Jurkat, Clone E6-1 (cell line): ENCODE measurements at regions not wholly inside any gene's neighbourhood (a gene's known extent, or its start where the extent isn't known, plus 50 kb on each side); places are given as distances from the start of the nearest gene placed in this dataset.
"Not testable (repeated sequence)": the region's sequence is repeated elsewhere in the genome, so short reads cannot be mapped to it uniquely, and the experiment has no call there.

Source experiments
- DNase-seq: peaks from one replicate; pipeline ENCODE4 v3.0.0-alpha.2; 2011; ENCODE audit warnings: low read depth, low spot score
- H3K4me3 ChIP-seq: 2 replicates; pipeline ENCODE4 v1.5.1; 2011; ENCODE audit warnings: mild to moderate bottlenecking, low read length, control low read depth, moderate library complexity

- no peak overlapping the region for H3K4me3 ChIP-seq
- DNase-seq, result no peak
Observed at GRCh38 chr14:48125654-48126053, 450.2 kb upstream of the MDGA2 start.

- no peak overlapping the region for H3K4me3 ChIP-seq
Observed at GRCh38 chr14:48113713-48114112, 438.3 kb upstream of the MDGA2 start.

GRCh38 chr14:48111151-48111550 is 435.7 kb upstream of the MDGA2 start:
- DNase-seq, result no peak
- no peak overlapping the region for H3K4me3 ChIP-seq

More at GRCh38 chr14:48113713-48114112, 438.3 kb upstream of the MDGA2 start:
- DNase-seq, result no peak

- DNase-seq, result no peak
Observed at GRCh38 chr14:48107646-48108045, 432.2 kb upstream of the MDGA2 start.

GRCh38 chr14:48096897-48097296 is 421.5 kb upstream of the MDGA2 start:
- H3K4me3 ChIP-seq, result no peak overlapping the region
- DNase-seq, result no peak

More at GRCh38 chr14:48107646-48108045, 432.2 kb upstream of the MDGA2 start:
- no peak overlapping the region for H3K4me3 ChIP-seq

GRCh38 chr14:48086516-48086915 is 411.1 kb upstream of the MDGA2 start:
- H3K4me3 ChIP-seq, result no peak overlapping the region
- no peak for DNase-seq

- H3K4me3 ChIP-seq, result no peak overlapping the region
- DNase-seq, result no peak
Observed at GRCh38 chr14:48075487-48075886, 400.1 kb upstream of the MDGA2 start.

- H3K4me3 ChIP-seq, result no peak overlapping the region
- no peak for DNase-seq
Observed at GRCh38 chr14:48052973-48053372, 377.6 kb upstream of the MDGA2 start.

GRCh38 chr14:48035836-48036235 is 360.4 kb upstream of the MDGA2 start:
- H3K4me3 ChIP-seq, result no peak overlapping the region
- no peak for DNase-seq

GRCh38 chr14:48027115-48027514 is 351.7 kb upstream of the MDGA2 start:
- no peak for DNase-seq
- H3K4me3 ChIP-seq, result no peak overlapping the region

- no peak for DNase-seq
- no peak overlapping the region for H3K4me3 ChIP-seq
Observed at GRCh38 chr14:48023881-48024280, 348.5 kb upstream of the MDGA2 start.

GRCh38 chr14:48011484-48011883 is 336.1 kb upstream of the MDGA2 start:
- not testable (repeated sequence) for H3K4me3 ChIP-seq, DNase-seq

GRCh38 chr14:48008646-48009045 is 333.2 kb upstream of the MDGA2 start:
- H3K4me3 ChIP-seq, result no peak overlapping the region
- DNase-seq, result no peak

- DNase-seq, result no peak
- no peak overlapping the region for H3K4me3 ChIP-seq
Observed at GRCh38 chr14:48005986-48006385, 330.6 kb upstream of the MDGA2 start.

GRCh38 chr14:47993883-47994282 is 318.5 kb upstream of the MDGA2 start:
- no peak overlapping the region for H3K4me3 ChIP-seq
- no peak for DNase-seq

- H3K4me3 ChIP-seq, result no peak overlapping the region
Observed at GRCh38 chr14:47988175-47988574, 312.8 kb upstream of the MDGA2 start.

GRCh38 chr14:47978871-47979270 is 303.5 kb upstream of the MDGA2 start:
- no peak overlapping the region for H3K4me3 ChIP-seq
- no peak for DNase-seq

More at GRCh38 chr14:47988175-47988574, 312.8 kb upstream of the MDGA2 start:
- DNase-seq, result no peak

- no peak for DNase-seq
- no peak overlapping the region for H3K4me3 ChIP-seq
Observed at GRCh38 chr14:47976139-47976538, 300.7 kb upstream of the MDGA2 start.

- H3K4me3 ChIP-seq, result no peak overlapping the region
- DNase-seq, result no peak
Observed at GRCh38 chr14:47966076-47966810, 290.8 kb upstream of the MDGA2 start.

GRCh38 chr14:47961634-47962033 is 286.2 kb upstream of the MDGA2 start:
- H3K4me3 ChIP-seq, result no peak overlapping the region
- no peak for DNase-seq

- no peak for DNase-seq
- H3K4me3 ChIP-seq, result no peak overlapping the region
Observed at GRCh38 chr14:47959740-47960139, 284.3 kb upstream of the MDGA2 start.
